GM18517 (cell line): ENCODE measurements at regions not wholly inside any gene's neighbourhood (a gene's known extent, or its start where the extent isn't known, plus 50 kb on each side); places are given as distances from the start of the nearest gene placed in this dataset.
"Not testable (repeated sequence)": the region's sequence is repeated elsewhere in the genome, so short reads cannot be mapped to it uniquely, and the experiment has no call there.

ENCODE experiments used
- ATAC-seq: cut with Tn5 transposase; IDR thresholded peaks from one replicate; pipeline ENCODE4 v1.9.1; 2021; ENCODE audit warnings: mild to moderate bottlenecking, moderate library complexity; ENCODE audit not compliant: unreplicated experiment

- ATAC-seq, result no peak
Measured at GRCh38 chr7:51592842-51593599, 276.4 kb upstream of the COBL start.

- no peak for ATAC-seq
Measured at GRCh38 chr7:51591223-51591622, 274.6 kb upstream of the COBL start.

GRCh38 chr7:51590746-51591145 is 274.1 kb upstream of the COBL start:
- no peak for ATAC-seq

GRCh38 chr7:51589111-51589510 is 272.5 kb upstream of the COBL start:
- ATAC-seq, result no peak

GRCh38 chr7:51587604-51588003 is 271.0 kb upstream of the COBL start:
- no peak for ATAC-seq

- ATAC-seq, result no peak
Measured at GRCh38 chr7:51577390-51577789, 260.8 kb upstream of the COBL start.

GRCh38 chr7:51569581-51569980 is 253.0 kb upstream of the COBL start:
- no peak for ATAC-seq

- no peak for ATAC-seq
Measured at GRCh38 chr7:51569176-51569575, 252.6 kb upstream of the COBL start.

GRCh38 chr7:51551070-51551469 is 234.5 kb upstream of the COBL start:
- ATAC-seq, result no peak

GRCh38 chr7:51545131-51545530 is 228.5 kb upstream of the COBL start:
- ATAC-seq, result no peak

- ATAC-seq, result no peak
Measured at GRCh38 chr7:51543801-51544553, 227.4 kb upstream of the COBL start.

- not testable (repeated sequence) for ATAC-seq
Measured at GRCh38 chr7:51540906-51541305, 224.3 kb upstream of the COBL start.

GRCh38 chr7:51539840-51540239 is 223.2 kb upstream of the COBL start:
- no peak for ATAC-seq

- ATAC-seq, result no peak
Measured at GRCh38 chr7:51528172-51528571, 211.6 kb upstream of the COBL start.

GRCh38 chr7:51521694-51522312 is 205.2 kb upstream of the COBL start:
- no peak for ATAC-seq

- no peak for ATAC-seq
Measured at GRCh38 chr7:51521054-51521453, 204.4 kb upstream of the COBL start.

GRCh38 chr7:51518646-51519045 is 202.0 kb upstream of the COBL start:
- no peak for ATAC-seq

- no peak for ATAC-seq
Measured at GRCh38 chr7:51517187-51517586, 200.6 kb upstream of the COBL start.

GRCh38 chr7:51501620-51502019 is 185.0 kb upstream of the COBL start:
- no peak for ATAC-seq

GRCh38 chr7:51482976-51483375 is 166.4 kb upstream of the COBL start:
- ATAC-seq, result no peak

GRCh38 chr7:51481421-51481820 is 164.8 kb upstream of the COBL start:
- ATAC-seq, result no peak

- ATAC-seq, result no peak
Measured at GRCh38 chr7:51477819-51478218, 161.2 kb upstream of the COBL start.
